ENCODE measurements at regions not wholly inside any gene's neighbourhood (a gene's known extent, or its start where the extent isn't known, plus 50 kb on each side); places are given as distances from the start of the nearest gene placed in this dataset.
"Not testable (repeated sequence)": the region's sequence is repeated elsewhere in the genome, so short reads cannot be mapped to it uniquely, and the experiment has no call there.

DNA sequence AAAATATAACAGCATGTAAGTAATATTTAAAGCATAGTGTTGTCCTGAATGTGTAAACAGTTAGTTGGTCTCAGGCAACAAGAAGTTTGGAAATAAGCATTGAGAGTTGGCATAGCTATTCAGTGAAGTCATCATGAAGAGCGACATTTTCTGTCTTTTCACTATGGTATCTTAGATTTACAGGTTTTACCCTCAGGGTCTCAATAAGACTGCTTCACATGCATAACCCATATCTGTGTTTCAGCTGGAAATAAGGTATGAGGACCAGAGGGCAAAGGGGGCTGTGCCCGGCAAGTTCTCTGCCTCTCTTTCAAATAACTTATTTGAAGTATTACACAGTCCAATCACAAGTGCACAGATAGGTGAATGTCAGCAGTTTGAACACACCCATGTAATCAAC is 290.2 kb upstream of the CNTN3 start:
- Histone ChIP-seq H3K4me1 (no peaks in the 10 kb centered on the region), H3K36me3 (no peaks in the 10 kb centered on the region), H3K27ac (no peak overlapping the region), H3K27me3 (no peaks in the 10 kb centered on the region), H3K4me3 (no peak overlapping the region), H3K9me3 (peaks cover 0 to 9% of the 10 kb centered on the region in 2 donors)
- TF ChIP-seq, protein P1, sequence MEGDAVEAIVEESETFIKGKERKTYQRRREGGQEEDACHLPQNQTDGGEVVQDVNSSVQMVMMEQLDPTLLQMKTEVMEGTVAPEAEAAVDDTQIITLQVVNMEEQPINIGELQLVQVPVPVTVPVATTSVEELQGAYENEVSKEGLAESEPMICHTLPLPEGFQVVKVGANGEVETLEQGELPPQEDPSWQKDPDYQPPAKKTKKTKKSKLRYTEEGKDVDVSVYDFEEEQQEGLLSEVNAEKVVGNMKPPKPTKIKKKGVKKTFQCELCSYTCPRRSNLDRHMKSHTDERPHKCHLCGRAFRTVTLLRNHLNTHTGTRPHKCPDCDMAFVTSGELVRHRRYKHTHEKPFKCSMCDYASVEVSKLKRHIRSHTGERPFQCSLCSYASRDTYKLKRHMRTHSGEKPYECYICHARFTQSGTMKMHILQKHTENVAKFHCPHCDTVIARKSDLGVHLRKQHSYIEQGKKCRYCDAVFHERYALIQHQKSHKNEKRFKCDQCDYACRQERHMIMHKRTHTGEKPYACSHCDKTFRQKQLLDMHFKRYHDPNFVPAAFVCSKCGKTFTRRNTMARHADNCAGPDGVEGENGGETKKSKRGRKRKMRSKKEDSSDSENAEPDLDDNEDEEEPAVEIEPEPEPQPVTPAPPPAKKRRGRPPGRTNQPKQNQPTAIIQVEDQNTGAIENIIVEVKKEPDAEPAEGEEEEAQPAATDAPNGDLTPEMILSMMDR (IDR thresholded peaks at IDR 0.05): no peak
- DNase-seq (no peak), ATAC-seq (no peak)
- intact Hi-C loops (cut with DNase I): no loop called here

DNA sequence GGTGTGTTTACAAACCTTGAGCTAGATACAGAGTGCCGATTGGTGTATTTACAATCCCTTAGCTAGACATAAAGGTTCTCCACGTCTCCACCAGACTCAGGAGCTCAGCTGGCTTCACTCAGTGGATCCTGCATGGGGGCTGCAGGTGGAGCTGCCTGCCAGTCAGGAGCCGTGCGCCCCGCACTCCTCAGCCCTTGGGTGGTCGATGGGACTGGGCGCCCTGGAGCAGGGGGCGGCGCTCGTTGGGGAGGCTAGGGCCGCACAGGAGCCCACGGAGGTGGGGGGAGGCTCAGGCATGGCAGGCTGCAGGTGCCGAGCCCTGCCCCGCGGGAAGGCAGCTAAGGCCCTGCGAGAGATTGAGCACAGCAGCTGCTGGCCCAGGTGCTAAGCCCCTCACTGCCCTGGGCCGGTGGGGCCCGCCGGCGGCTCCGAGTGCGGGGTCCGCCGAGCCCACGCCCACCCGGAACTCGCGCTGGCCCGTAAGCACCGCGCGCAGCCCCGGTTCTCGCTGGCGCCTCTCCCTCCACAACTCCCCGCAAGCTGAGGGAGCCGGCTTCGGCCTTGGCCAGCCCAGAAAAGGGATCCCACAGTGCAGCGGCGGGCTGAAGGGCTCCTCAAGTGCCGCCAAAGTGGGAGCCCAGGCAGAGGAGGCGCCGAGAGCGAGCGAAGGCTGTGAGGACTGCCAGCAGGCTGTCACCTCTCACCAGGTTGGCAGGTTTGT is 285.5 kb upstream of the CNTN3 start:
- H3K36me3 ChIP-seq; H3K27ac ChIP-seq; H3K27me3 ChIP-seq; H3K4me3 ChIP-seq; H3K4me1 ChIP-seq; ATAC-seq; intact Hi-C loops (cut with DNase I); H3K9me3 ChIP-seq: not testable (repeated sequence)
- peak in 1 of 4 donors; percentile 75 for DNase-seq

DNA sequence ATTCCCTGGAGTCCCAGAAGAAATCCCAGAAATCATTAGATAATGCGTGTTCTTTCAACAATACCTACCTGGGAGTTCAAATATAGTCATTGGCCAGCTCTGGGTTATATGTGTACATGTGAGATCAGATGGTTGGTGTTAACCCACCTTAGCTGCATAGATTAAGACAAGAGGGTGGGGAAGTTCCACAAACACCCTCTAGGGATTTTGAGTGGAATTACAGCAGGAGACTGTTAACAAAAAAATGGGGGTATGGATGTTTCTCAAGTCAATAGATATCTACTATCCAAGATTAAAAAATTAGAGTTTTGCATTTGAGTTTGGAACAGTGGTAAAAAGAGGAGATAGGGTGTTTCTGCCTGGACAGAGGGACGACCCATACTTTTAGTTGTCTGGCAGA is 282.5 kb upstream of the CNTN3 start:
- no peaks in the 10 kb centered on the region for H3K36me3 ChIP-seq
- no peak overlapping the region for H3K27ac ChIP-seq
- H3K4me1 ChIP-seq: no peaks in the 10 kb centered on the region
- H3K4me3 ChIP-seq: no peak overlapping the region
- DNase-seq (no peak), ATAC-seq (no peak)
- TF ChIP-seq, protein P1 (IDR thresholded peaks at IDR 0.05): no peak
- intact Hi-C loops (cut with DNase I): no loop called here
- H3K27me3 ChIP-seq: no peaks in the 10 kb centered on the region
- H3K9me3 ChIP-seq: peaks cover 0 to 4% of the 10 kb centered on the region in 2 donors

DNA sequence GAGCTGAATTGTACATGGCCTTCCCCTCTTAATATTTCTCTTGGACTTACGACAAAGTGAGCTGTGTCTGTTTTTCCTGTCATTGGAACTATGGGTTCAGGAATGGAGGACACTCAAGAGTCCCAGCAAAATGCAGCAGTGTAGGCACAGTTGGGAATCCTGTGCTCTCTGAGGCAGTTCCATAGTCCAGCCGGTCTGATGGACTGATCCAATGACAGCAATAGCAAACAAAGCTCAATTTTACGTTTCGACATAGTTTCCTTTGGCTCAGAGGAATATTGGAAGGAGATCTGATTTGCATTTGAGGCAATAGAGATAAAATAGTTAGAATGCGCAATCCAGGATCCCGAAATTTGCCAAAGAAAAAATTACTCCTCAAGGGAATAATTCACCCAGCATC is 276.9 kb upstream of the CNTN3 start:
- ATAC-seq (no peak), DNase-seq (no peak)
- Histone ChIP-seq H3K27ac (no peak overlapping the region), H3K36me3 (no peaks in the 10 kb centered on the region), H3K4me1 (no peaks in the 10 kb centered on the region), H3K9me3 (no peaks in the 10 kb centered on the region), H3K4me3 (no peak overlapping the region), H3K27me3 (no peaks in the 10 kb centered on the region)
- intact Hi-C loops (cut with DNase I): no loop called here
- TF ChIP-seq, protein P1 (IDR thresholded peaks at IDR 0.05): no peak

DNA sequence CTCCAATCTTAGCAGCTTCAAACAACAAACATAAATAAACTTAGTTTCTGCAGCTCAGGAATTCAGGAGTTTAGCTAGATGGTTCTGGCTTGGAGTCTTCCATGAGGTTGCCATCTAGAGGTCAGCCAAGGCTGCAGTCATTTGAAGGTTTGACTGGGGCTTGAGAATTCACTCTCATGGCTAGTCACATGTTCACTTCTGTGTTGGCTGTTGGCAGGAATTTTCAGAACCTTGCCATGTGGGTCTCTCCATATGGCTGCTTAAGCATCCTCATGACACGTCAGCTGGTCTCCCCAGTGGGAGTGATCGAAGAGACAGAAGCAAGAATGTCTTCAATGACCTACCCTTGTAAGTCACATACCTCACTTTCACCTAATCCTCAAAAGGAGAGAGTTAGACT is 269.2 kb upstream of the CNTN3 start:
- intact Hi-C loops (cut with DNase I): no loop called here
- TF ChIP-seq, protein P1 (IDR thresholded peaks at IDR 0.05): no peak
- Histone ChIP-seq H3K4me3 (no peak overlapping the region), H3K4me1 (no peaks in the 10 kb centered on the region), H3K36me3 (no peaks in the 10 kb centered on the region), H3K9me3 (no peaks in the 10 kb centered on the region), H3K27me3 (no peaks in the 10 kb centered on the region), H3K27ac (no peak overlapping the region)
- DNase-seq (no peak), ATAC-seq (no peak)

DNA sequence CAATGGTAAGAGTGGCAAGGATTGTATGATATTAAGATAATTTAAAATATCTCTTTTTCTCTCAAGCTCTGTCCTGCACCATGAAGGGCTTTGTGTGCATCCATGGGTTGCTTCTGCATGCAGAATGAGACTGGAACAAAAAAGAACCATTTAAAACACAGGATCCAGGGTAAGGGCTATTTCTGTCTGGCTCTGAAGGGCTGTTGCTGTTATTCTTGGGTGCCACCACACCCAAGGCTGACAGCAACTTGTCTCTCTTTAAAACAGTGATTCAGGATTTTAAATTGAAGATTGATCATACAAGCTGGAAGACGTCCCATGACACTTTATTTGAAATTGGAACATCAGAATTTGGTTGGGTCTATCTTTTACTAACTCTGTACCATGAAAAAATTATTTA is 268.8 kb upstream of the CNTN3 start:
- intact Hi-C loops (cut with DNase I): no loop called here
- H3K36me3 ChIP-seq: no peaks in the 10 kb centered on the region
- H3K27ac ChIP-seq: no peak overlapping the region
- DNase-seq: no peak
- TF ChIP-seq, protein P1 (IDR thresholded peaks at IDR 0.05): no peak
- H3K27me3 ChIP-seq: no peaks in the 10 kb centered on the region
- no peaks in the 10 kb centered on the region for H3K9me3 ChIP-seq
- ATAC-seq: no peak
- H3K4me1 ChIP-seq: no peaks in the 10 kb centered on the region
- H3K4me3 ChIP-seq: no peak overlapping the region

Data from left lung (tissue), 4 donors.